Sciatic nerve (tissue), 2 donors: ENCODE measurements at regions not wholly inside any gene's neighbourhood (a gene's known extent, or its start where the extent isn't known, plus 50 kb on each side); places are given as distances from the start of the nearest gene placed in this dataset.
A peak's percentile ranks its signal among the peaks of the same experiment; 100 is the strongest.

ENCODE experiments used
- ATAC-seq: fragments of 200-7000 bp; cut with Tn5 transposase; one replicate; pipeline ENCODE4 v1.9.1; 2020; ENCODE audit warnings: mild to moderate bottlenecking, moderate library complexity
- DNase-seq: peaks from one replicate; pipeline ENCODE4 v3.0.0-alpha.2; 2020; ENCODE audit warnings: low spot score
- intact Hi-C: fragments of 100-400 bp; cut with DNase I; formaldehyde crosslinking; loops from one replicate; pipeline ENCODE4 v1.14.2; 2022
- donor health status: DM: no; HTN: no; CAD: no.
- donor health status: DM: no; HTN: no; CAD: no.

DNA sequence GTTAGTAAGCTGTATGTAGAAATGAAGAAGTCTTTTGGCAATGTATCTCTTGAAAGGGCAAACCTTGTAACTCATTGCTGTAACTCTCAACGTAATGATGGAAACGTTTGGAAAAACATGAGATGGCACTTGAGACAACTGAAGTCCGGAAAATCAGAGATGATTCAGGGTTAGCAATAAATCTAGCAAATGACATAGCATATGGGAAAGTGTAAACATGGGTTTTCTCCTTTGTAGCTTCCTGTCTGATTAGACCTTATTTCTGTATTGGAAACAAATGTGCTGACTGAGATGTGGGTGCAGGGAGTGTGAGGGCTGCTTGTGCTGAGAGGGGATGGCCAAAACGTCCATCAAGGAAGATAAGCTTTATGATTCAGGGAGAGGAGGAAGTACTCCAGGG, 110.7 kb upstream of the FAM20A start:
- ATAC-seq (no peak), DNase-seq (no peak)
- intact Hi-C loops, result no loop called here

DNA sequence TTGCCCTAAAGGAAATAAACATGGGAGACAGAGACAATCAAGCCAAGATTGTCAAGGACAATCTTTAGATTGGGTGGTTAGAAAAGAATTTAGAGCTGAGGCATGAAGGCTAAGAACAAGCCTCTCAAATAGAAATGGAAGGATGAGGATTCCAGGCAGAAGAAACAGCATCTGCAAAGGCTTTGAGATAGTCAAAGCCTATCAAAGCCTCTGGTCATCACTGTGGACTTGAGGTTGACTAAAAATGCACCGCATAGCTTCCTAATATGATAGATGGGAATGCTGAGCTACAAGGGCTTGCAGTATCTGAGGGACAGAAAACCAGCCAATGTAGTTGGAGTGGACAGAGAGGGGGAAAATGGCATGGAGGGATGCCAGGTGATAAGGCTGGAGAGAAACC, 109.8 kb upstream of the FAM20A start:
- intact Hi-C loops, result no loop called here

GRCh38 chr17:68710035-68710780, 109.0 kb upstream of the FAM20A start:
- DNase-seq (no peak), ATAC-seq (peak; percentile 88)
- intact Hi-C loops, result no loop called here

More for the DNA sequence above, 109.8 kb upstream of the FAM20A start:
- no peak for DNase-seq
- ATAC-seq, result no peak

DNA sequence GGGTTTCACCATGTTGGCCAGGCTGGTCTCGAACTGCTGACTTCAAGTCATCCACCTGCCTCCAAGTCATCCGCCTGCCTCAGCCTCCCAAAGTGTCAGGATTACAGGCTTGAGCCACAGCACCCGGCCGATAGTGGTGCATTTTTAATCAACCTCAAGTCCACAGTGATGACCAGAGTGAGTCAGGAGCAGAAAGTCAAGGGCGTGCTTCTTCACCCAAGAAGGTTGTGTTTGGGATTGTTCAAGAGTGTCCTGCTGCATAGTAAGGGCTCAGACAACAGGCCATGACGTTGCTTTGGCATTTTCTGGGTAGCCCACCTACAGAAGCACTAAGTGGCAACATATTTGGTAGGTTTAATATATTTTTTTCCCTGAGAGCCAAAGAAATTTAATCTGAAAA, 108.3 kb upstream of the FAM20A start:
- DNase-seq (no peak), ATAC-seq (no peak)
- intact Hi-C loops, result no loop called here

DNA sequence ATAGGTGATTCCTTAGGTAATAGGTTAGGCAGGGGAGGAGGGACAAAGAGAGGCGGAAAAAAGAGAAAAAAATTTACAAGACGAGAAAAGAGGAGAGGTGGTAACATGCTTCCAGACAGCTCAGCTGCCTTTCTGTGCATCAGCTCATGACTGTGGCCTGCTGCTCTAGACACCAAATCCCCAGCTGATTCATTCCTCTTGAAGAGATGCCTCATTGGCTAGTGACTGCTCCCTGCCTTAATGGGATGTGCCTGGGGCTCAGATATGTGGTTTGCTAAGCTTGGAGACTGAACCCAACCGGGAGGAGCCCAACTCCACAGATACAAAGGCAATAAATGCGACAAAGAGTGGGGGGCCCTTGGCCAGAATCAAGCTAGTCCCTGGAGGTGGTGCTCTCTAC, 105.9 kb upstream of the FAM20A start:
- DNase-seq, result no peak
- peak; percentile 29 for ATAC-seq
- intact Hi-C loops, result no loop called here

DNA sequence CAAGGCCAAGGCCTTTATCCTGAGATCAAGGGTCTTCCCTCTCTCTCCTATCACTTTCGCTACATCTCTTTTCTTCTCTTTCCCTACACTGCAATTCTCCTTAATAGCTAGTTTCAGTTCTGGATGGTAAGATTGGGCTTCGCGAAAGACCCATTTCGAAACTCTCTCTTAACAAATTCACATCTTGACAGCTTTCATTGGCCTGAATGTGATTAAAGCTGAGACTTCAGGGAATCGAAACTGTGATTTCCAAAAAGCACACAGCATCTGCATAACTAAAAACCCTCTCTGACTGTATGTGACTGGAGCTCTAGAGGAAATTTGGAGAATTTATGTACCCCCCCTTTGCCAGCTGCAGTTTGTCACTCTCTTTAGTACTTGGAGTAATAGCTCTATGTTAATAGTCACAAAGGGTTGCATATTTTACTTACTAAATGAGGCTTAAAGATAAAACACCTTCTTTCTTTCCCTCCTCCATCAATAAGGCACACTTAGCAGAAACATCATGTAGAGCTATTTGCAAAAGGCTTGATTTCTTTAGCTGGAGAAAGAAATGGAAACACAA, 105.3 kb upstream of the FAM20A start:
- ATAC-seq (peak; percentile 11), DNase-seq (no peak)
- intact Hi-C loops, result no loop called here

DNA sequence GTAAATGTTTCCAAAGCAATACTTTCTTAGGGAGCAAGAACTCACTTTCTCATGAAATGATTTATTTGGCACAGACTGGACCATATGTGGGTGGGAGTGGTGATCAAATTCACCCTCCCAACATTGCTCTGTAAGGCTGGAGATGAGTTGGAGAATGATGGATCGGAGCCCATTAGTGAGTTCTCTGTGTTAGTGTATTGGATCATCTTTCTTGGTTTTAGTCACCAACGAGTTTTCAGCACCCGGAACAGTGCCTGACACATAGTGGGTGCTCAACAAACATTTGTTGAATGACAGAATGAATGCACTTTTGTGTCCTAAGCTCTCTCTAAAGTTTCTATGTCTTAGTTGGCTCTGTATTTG, 104.5 kb upstream of the FAM20A start:
- ATAC-seq (no peak), DNase-seq (no peak)
- intact Hi-C loops, result no loop called here

- DNase-seq, result no peak
- peak; percentile 80 for ATAC-seq
- intact Hi-C loops, result no loop called here
Measured at GRCh38 chr17:68704871-68705713, 103.9 kb upstream of the FAM20A start.

GRCh38 chr17:68701046-68701445, 99.9 kb upstream of the FAM20A start:
- DNase-seq (no peak), ATAC-seq (no peak)
- intact Hi-C loops, result no loop called here

GRCh38 chr17:68700421-68700820, 99.3 kb upstream of the FAM20A start:
- DNase-seq (no peak), ATAC-seq (no peak)
- intact Hi-C loops, result no loop called here

- intact Hi-C loops, result no loop called here
- ATAC-seq, result no peak
- no peak for DNase-seq
Measured at GRCh38 chr17:68699936-68700335, 98.8 kb upstream of the FAM20A start.

DNA sequence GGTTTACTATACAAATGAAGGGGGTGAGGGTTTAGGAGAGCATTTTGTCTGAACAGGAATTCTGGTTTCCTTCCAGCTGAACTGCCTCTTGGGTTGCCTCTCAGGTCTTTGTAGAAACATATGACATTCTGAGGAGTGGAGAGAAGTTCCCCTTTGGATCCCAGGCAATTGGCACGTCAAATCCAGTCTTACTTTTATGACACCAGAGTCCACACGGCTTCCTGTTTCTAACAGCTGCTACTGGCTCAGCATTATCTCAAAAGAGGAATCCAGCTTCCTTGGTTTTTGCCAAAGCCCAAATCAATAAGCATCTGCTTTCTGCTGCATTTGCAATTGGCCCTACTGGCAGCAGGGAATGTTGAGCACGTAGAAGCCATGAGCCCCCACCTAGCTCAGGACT, 97.6 kb upstream of the FAM20A start:
- ATAC-seq, result peak; percentile 70
- intact Hi-C loops, result no loop called here
- no peak for DNase-seq

- DNase-seq (no peak), ATAC-seq (peak; percentile 73)
- intact Hi-C loops, result no loop called here
Measured at GRCh38 chr17:68697850-68698361, 96.7 kb upstream of the FAM20A start.

DNA sequence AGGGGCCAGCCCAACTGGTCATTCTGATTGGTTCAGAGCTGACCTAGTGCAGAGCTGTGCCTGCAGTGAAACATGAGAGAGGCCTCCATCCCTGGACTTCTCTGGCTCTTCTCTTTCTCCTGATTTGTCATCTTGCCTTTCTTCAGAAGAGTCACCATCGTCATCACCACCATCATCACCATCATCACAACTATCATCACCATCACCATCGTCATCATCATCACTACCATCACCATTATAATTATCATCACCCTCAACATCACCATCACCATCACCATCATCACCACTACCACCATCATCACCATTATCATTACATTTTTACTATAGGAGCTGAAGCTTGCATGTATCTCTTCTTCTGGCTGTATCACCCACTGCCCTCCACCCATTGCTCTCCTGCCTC, 94.5 kb upstream of the FAM20A start:
- DNase-seq (no peak), ATAC-seq (no peak)
- intact Hi-C loops, result no loop called here

DNA sequence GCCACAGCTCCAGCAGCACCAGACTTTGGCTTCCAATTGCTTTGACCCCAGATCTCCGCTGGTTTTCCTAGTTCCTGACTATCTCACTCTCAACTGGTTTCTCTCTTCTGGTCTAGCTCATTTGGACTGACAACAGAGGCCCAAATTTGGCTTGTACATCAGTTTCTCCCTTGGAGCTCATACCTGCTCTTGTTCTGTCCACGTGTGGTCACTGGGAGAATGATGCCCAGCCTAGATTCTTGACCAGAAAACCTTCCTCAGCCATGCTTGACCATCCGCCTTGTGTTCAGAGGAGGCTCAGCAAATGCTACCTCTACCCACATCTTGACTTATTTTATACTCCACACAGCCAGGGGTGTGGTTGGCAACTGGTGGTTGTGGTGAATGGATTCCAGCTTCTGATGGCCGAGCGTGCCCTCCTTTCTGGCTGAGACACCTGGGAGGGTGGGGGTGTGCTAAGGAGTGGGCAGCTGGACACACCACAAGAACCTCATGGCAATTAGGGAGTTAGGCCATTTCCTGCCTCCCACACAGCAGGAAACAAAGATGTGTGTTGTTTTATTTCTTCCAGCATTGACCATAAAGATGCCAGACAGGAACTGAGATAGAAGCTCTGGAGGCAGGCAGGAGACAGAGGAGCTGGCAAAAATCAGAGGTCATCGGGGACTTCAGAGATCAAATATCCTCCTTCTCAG, 93.8 kb upstream of the FAM20A start:
- ATAC-seq (no peak), DNase-seq (no peak)
- intact Hi-C loops, result no loop called here

- no peak for DNase-seq
- no peak for ATAC-seq
- intact Hi-C loops, result no loop called here
Measured at GRCh38 chr17:68693896-68694295, 92.7 kb upstream of the FAM20A start.

- peak; percentile 43 for ATAC-seq
- intact Hi-C loops, result no loop called here
- DNase-seq, result no peak
Measured at GRCh38 chr17:68693466-68693865, 92.3 kb upstream of the FAM20A start.

GRCh38 chr17:68686108-68686988, 85.2 kb upstream of the FAM20A start:
- ATAC-seq (no peak), DNase-seq (no peak)
- intact Hi-C loops, result no loop called here

GRCh38 chr17:68684949-68685357, 83.8 kb upstream of the FAM20A start:
- DNase-seq, result no peak
- intact Hi-C loops, result no loop called here
- peak; percentile 94 for ATAC-seq
